Right lobe of liver (tissue), 4 donors: ENCODE measurements at regions not wholly inside any gene's neighbourhood (a gene's known extent, or its start where the extent isn't known, plus 50 kb on each side); places are given as distances from the start of the nearest gene placed in this dataset.

Experiments
- CTCF ChIP-seq, 4 donors: fragments of 200-600 bp in 3 of 4; fragments of 450-650 bp in 1 of 4; IDR thresholded peaks; one replicate each; pipeline versions ENCODE4 v1.5.1 to v1.8.0; 2016 to 2022; ENCODE audit warnings: antibody characterized with exemption in 4 of 4, mild to moderate bottlenecking in 2 of 4
- POLR2A ChIP-seq: fragments of 450-650 bp; IDR thresholded peaks from one replicate; pipeline ENCODE4 v1.6.1; 2017; ENCODE audit warnings: antibody characterized with exemption, mild to moderate bottlenecking
- donor health status: DM: no; HTN: no; CAD: no.
- donor health status: DM: no; HTN: no; CAD: no.
- donor health status: DM: no; HTN: yes; CAD: no.

- TF ChIP-seq CTCF (IDR thresholded peaks at IDR 0.05) = no peak
- TF ChIP-seq POLR2A = no peak
Observed at GRCh38 chr13:70183041-70183440, 74.8 kb upstream of the KLHL1 start.
